NCI-H510A treated with DMSO at 0.1 percent for 48 hours (cell line): ENCODE measurements at regions not wholly inside any gene's neighbourhood (a gene's known extent, or its start where the extent isn't known, plus 50 kb on each side); places are given as distances from the start of the nearest gene placed in this dataset.
"Not testable (repeated sequence)": the region's sequence is repeated elsewhere in the genome, so short reads cannot be mapped to it uniquely, and the experiment has no call there.

Experiments used
- DNase-seq: peaks from one replicate; lab custom pipeline; 2025; lab: John Stamatoyannopoulos, UW

- no peak for DNase-seq
These were observed 730.6 kb upstream of the ZNF608 start for GRCh38 chr5:125476901-125477585.

DNA sequence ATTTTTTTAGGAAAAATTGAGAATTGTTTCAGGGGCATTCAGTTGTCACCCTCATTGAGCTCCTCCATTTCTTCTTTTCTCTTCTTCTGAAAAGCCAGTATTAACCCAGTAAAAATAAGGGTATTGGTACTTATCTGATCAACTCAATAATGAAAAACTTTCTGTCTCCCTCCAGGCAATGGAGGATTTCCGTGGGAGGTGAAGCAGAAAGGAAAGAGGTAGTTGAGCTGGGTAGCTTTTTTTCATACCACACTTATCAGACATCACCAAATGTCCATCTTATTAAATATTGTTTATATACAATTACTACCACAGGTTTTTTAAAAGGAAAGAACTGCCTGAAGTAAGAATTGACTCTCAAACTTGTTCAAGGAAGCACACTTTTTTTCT, 731.1 kb upstream of the ZNF608 start:
- DNase-seq, result no peak

DNA sequence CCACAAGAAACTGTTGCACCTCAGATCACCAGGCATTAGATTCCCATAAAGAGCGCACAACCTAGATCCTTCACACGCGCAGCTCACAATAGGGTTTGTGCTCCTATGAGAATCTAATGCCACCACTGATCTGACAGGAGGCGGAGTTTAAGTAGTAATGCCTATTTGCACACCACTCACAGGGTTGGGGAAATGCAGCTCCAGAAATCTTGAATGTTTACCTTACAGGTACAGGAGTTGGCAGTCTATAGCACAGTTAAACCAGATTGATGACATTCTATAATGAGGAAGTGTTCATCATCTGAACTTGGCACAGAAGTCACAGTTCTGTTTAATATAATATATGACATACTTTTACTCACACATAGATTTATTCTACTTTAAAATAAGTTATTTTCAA, 732.2 kb upstream of the ZNF608 start:
- no peak for DNase-seq

DNA sequence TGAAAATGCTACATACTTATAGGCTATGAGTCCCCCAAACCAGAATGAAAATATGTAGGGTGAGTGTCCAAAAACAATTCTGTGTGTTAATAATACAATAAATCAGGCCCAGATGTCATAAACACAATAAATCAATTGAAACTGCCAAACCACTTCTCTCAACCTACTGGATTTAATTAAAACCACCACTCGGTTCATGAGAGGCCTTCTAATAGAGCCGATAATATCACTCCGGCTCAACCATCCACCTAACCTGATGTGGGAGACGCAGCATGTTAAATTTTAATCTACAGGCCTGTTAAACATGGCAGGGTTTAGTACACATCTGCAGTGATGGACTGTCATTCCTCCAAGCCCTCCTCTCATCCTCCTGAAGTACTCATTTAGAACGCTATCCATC, 734.5 kb upstream of the ZNF608 start:
- DNase-seq, result peak; percentile 17

DNA sequence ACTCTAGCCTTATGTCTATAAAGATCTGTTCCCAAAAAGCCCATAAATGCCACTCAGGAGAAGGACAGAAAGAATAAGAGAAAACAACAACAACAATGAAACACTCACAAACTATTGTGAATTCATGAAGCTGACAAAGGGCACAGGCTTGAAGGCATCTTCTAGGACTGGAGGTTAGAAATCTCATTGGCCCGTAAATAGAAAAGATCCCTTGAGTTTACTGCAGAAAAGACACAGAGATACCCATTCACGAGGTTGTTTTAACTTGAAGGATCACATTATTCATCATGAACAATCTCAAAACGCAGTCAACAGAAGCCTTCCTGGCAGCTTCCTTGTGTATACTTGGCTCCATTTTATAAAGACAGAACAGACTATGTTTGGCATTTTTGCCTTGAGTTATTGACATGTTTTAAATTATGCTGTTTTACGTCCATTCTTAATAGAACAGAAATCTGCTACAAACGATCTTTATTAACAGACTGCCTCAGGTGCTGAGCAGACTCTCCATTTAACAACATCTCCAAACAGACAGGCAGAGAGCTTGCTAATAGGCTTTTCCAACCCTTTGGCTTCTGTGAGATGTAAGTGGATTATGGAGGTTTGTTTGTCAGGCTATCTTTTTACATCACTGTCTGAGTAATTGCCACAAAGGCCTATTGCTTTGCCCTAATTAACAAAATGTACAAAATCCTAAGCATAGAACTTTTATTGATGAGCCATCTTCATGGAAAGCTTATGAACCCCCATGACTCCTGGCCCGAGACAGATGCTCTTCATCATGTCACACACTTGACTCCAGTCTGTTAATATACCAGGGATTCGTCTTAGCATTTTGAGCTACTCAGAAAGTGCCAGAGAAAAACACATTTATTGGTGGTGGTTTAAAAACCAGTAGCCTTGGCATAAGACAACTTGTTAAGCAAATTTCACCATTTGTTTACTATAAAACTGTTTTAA, 735.3 kb upstream of the ZNF608 start:
- DNase-seq, result no peak

- no peak for DNase-seq
These were observed 737.2 kb upstream of the ZNF608 start for GRCh38 chr5:125483609-125484008.

GRCh38 chr5:125484272-125484741, 737.9 kb upstream of the ZNF608 start:
- no peak for DNase-seq

DNA sequence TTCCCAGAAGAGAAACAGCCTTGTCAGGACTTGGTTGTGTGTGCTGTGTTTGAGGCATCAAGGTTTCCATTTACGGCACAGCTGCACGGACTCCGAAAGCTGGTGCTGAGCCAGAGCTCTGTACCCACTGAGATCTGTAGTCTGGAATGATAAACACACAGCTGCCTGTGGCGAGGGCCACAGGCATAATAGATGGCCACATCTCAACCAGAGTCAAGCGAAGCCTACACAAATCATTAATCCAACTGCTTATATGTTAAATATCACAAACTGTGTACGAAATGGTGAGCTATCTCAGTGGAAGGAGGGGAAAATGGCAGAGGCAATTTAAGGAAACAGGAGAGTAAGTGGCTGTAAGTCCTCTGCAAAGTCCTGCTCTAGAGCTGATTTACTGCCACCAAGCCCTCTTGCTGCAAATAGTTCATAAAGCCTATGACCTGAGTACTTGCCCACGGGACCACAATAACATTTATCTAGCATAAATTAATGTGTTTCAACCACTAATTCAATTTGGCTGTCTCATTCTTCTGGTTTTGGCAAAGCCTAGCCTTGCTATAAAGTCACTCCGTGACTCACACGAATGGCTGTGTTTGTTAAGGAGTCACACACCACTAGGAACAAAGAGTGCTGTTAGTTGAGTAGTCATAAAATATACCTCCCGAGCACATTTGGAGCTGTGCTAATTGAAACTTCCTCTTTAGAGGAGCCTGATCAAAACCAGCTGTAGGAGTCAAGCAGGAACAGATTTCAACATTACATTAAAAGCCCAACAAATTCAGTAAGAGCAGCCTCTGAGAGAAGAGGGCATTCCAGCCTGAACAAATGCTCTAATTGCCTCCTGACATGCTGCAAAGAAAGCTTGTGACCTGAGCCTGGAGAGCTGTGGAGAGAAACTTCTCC, 738.6 kb upstream of the ZNF608 start:
- DNase-seq, result peak; percentile 71

GRCh38 chr5:125485771-125486170, 739.3 kb upstream of the ZNF608 start:
- DNase-seq, result no peak

DNA sequence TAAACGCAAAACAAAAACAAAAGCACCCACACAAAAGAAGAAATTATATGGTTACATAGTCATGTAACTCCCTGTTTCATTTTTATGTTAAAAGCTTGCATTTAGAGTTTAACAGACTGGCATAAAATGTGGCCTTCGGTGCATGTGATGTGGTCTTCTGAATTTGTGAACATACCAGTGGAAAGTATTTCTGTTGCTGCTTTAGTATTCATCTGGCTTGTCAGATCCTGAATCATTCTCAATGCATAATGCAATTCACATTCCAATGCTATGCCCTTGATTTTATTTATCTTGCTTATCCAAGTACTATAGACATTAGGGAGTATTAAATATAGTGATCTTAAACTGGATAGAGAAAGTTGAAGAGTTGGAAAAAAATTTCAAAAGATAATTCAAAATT, 740.2 kb upstream of the ZNF608 start:
- no peak for DNase-seq

- no peak for DNase-seq
These were observed 740.8 kb upstream of the ZNF608 start for GRCh38 chr5:125487231-125487630.

DNA sequence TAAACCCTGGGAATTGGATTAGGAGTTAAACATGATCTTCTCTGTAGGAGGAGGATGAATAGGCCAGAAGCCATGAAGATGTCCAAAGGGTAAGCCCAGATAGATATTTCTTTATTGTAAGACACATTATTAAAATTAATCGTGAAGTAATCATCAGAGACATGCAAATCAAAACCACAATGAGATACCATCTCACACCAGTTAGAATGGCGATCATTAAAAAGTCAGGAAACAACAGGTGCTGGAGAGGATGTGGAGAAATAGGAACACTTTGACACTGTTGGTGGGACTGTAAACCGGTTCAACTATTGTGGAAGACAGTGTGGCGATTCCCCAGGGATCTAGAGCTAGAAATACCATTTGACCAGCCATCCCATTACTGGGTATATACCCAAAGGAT, 741.2 kb upstream of the ZNF608 start:
- not testable (repeated sequence) for DNase-seq

DNA sequence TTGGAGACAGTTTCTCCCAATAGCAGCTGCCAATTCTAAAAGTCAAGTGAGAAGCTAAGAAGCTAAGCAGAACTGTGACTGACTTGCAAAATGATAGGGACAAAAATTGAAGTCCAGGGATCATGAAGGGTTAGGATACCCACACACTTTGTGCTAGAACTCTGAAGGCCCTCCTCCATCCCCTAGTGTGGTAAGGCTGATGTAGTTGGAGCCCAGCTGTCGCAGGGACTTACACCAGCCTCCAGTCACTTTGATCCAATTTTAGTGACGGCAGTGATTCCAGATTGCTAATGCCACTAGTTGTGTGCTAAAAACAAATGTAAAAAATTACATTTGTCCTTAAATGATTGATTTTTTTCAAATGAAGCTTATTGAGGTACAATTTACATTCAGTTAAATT, 742.7 kb upstream of the ZNF608 start:
- no peak for DNase-seq

DNA sequence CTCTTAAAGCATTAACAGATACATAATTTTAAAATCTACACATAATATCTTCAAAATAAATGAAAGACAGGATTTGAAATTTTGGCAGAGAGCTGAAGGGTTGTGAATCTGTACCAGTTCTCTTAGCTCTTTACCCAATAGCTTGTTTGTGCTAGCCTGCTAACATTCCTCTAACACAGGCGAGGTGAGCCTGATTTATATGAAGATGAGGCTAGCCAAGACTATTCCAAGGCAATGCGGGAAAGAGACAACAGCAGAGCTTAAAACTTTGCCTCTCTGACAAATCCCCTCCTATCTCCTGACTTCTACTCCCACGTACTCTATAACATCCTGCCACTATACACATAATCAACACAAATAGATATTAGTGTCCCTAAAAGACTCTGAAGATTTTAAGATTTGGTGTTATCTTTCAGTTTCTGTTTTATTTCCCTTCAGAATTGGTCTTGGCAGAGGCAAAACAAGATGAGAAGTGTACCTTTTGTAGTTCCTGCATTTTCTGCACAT, 745.6 kb upstream of the ZNF608 start:
- DNase-seq, result no peak

DNA sequence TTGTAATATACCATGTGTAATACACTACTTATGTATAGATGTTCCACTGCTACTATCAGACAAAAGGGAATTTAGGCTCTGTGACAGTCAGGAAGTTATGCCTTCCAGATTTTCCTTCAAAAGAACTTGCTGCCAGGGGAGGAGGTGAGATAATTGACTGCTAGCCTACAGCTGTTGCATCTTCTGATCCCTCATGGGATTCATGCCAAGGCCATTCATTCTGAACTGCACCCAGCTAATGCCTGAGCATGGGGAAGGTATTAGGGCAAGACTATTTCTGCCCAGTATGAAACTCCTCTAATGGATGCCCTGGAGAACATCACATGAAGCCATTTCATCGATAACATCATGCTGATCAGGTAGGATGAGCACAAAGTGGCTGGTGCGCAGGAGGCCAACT, 746.5 kb upstream of the ZNF608 start:
- DNase-seq, result no peak

DNA sequence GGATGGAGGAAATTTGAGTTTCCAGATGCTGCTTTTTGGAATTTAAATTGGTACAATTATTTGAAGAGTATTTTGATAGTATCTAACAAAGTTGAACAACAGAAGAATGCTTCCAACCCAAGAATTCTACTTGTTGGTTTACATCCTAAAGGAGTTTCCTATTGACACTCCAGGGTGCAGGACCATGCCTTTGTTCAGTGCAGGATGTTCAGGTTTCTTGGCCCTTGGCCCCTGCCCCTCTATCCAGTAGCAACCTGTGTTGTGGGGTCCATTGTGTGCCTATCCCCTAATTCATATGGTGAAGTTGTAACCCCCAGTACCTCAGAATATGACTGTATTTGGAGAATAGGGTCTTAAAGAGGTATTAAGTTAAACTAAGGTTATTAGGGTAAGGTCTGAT, 750.0 kb upstream of the ZNF608 start:
- DNase-seq, result no peak

DNA sequence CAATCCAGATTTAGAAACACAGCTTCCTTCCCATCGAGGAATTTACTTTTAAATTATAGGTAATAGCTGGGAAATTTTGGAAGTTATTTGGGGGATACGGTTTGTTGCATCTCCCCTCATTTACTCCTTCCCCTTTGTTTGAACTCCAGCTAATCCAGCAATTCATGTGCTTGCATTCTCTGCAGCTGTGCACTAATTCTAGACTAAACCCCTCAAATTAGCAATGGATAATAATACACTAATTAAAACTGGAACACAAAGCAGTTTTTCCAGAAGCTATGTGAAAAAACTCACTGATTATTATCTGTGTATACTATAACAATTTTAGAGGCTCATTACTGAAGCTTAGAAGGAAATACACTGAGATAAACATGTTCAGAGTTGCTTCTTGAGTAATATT, 751.2 kb upstream of the ZNF608 start:
- no peak for DNase-seq

DNA sequence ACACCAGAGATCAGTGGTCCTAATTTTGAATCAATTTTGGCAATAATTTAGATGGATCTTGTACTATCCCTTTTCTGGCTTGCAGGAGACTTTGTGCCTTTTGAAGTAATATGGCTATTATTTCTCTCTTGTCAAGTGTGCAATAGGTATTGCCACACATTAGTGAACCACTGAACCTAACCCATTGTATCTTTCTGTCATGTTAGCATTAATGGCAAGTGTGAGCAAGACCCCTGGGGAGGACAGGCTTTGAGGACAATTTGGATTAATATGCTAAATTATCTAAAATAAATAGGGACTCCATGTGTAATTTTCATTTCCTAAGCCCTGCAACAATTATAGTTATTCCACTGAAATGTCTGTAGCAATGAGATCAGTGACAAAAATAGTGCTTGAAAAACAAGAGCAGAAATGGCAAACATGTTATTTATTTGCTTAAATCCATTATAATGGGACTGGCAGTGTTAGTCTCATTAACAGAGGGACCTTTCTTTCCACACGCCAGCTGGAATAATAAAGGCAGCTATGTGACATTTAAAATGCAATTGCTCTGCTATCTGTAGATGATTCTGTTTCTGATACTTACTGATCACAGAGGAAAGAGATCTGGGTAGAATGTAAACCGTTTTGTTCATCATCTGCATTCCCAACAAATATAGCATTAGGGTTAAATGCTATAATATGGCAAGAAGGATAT, 753.3 kb upstream of the ZNF608 start:
- DNase-seq, result no peak

GRCh38 chr5:125501396-125501795, 755.0 kb upstream of the ZNF608 start:
- DNase-seq, result no peak

DNA sequence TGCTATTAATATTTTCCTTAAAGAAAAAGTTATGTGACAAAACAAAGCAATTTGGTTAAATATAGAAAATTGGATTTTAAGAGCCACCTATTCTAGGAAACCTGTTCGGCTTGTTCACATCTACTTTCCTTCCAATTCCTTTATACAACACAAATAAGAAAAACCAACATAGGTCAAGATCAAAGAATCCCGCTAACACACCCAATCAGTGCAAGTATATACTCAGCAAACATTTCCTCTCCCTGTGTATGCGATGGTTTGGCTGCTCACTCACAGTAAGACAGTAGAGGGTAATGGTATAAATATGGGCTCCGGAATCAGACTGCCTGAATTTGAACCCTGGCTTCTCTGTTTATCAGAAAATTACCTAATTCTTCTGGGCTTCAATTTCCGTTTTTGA, 757.5 kb upstream of the ZNF608 start:
- DNase-seq, result no peak

DNA sequence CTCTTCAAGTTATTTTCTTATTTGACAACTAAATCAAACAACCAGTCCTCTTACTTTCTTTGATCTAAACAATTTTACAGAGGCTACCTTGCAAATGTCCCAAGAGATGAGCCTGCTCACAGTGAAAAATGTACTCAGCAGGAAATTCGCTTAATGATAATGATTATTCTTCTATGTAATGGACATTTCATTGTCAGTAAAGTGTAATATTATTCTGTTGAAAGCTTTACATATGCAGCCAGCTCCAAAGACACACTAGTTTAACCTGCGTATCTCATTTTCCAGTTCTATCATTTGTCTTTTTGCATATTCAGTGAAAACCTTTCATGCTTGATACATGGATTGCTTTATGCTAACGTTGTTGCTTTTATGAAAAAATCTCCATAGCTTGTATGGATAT, 758.7 kb upstream of the ZNF608 start:
- DNase-seq, result no peak
